ENCODE measurements at regions not wholly inside any gene's neighbourhood (a gene's known extent, or its start where the extent isn't known, plus 50 kb on each side); places are given as distances from the start of the nearest gene placed in this dataset.
A peak's percentile ranks its signal among the peaks of the same experiment; 100 is the strongest.

DNA sequence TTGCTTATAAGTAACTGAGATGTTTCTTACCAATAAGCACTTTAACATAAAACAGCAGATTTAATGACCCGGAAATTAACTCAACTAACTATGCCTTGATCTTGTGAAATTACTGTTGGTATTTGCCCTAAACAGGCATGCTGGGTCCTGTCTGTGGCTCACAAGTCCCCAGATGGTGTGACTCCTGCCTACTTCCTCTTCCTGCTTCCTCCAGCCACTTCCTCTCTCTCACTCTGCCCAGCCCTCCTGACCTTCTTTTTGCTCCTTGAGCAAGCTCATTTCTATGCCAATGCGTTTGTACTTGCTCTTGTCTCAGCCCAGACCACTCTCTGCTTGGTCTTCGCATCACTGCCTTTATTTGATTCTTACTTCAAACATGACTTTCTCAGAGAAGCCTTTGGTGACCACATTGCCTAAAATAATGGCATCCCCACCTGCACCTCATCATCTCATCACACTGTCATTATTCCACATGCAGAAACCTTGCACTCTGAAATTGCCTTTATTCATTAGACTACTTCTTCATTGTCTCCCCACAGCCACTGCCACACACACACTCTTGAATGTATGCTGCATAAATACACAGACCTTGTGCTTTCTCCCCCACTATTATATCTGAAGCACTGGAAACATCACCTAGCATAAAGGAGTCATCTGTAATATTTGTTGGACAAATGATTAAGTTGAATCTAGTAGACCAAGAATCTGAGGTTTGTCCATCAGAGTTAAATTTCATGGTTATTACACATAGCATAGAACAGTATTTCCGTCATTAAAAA is 256.3 kb upstream of the SEMA6D start:
- no peak for DNase-seq (ENCODE audit: low read depth)

DNA sequence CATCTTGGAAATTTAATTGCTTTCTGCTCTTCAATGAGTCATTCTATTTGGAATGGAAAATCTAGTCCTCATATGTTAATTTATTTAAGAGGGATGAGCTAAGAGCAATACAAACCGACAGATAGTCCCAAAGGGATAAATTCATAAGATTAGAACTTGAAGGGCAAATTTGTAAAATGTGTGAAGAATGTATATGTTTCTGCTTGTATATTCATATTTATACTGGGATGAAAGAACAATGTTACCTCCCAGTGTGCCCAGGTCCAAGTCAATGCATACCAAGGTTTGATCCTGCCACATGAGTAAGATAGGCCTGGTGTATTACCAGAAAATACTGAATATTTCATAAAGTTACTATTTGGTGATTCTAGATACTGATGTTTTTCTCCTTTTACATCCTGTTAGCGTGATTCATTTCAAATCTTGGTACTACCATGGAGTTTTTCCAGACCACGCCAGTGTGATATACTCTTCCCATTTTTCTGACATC is 255.6 kb upstream of the SEMA6D start:
- no peak for DNase-seq (ENCODE audit: low read depth)

DNA sequence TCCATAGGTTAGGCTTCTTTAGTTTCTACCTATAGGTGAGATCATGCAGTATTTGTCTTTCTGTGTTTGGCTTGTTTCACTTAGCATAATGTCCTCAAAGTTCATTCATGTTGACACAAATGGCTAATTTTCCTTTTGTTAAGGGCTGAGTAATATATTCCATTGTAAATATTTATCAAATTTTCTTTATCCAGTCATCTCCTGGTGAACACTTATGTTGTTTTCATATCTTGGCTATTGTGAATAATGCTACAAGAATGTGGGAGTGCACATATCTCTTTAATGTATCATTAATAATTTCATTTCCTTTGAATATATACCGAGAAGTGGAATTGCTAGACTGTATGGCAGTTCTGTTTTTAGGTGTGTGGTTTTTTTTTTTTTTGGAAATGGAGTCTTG is 250.9 kb upstream of the SEMA6D start:
- DNase-seq (ENCODE audit: low read depth), result peak; percentile 81

DNA sequence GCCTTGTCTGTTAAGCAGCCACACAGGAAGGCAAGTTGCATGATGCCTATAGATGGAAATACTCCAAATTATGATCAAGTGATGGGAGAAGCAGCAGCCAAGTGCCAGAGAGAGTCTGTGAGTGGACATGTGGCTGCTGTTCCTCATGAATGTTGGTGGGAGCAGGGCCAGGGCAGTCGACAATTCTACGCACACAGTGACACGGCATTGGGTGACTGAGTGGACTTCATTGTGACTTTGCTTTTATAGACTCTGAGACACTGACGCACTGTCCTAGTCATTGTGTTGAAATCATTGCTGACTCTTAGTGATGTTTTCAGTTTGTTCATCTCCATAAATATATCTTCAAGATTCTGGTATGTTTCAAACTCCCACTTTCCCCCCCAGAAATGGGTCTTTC is 246.3 kb upstream of the SEMA6D start:
- no peak for DNase-seq (ENCODE audit: low read depth)

DNA sequence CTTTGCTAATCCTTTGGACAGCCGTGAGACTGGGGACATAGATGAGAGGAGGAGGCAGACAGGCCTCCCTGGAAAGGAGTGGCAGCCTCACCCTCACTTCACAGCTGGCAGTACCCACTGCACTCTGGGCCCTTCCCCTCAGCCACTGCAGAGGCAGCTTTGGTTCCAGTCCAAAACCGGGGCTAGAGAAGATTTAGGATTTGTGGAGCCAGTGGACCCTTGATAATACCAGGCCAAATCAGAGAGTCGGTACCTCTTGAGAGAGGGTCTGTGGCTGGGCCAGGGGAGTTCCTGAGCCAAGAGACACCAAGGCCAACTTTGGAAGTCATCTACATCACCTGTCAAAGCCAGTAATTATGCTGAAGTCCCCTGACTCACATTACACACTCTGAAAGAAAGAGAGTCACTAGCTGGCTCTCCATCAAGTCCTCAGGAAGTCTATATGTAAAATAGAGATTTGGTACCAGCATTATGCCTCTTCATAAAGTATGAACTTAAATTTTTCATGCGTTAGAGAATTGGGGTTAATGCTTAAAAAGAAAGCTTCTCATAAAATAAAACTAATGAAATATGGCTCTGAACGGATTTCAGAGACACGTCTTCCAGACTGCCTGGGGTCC is 244.1 kb upstream of the SEMA6D start:
- no peak for DNase-seq (ENCODE audit: low read depth)

DNA sequence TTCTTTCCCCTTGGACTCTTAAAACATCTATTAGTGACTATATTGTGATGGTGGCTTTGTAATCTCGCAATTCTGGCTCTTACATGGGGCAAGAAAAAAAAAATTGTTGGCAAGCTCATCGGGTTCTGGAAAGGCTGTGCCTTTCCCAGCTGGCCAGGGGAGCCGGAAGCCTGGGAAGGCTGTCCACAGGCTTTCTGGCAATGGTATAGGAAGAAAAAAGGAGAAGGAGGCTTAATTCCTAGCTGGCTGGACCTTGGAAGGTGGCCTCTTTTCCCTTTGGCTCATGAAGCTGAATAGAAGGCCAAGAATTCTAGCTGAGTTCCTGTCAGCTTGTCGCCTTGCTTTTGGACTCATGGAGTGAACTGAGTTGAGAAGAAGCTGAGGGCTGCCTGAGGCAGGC is 243.5 kb upstream of the SEMA6D start:
- no peak for DNase-seq (ENCODE audit: low read depth)

DNA sequence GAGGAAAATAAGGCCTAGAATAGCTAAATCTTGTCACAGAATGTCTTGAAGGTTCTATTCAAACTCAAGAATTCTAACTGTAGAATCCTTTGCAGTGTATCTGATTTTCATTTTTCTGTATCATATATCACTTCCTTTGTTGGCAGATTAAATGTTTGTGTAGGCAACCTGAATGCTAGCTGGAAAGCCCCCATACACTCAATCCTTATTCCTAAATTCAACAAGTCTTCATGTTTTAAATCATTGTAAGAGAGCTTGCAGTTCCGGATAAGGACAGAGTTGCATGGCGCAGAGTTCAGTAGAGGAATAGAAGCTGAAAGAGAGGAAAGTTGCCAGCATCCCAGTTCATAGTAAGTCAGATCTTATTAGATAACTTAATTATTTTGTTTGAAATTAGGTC is 242.0 kb upstream of the SEMA6D start:
- DNase-seq (ENCODE audit: low read depth), result no peak

DNA sequence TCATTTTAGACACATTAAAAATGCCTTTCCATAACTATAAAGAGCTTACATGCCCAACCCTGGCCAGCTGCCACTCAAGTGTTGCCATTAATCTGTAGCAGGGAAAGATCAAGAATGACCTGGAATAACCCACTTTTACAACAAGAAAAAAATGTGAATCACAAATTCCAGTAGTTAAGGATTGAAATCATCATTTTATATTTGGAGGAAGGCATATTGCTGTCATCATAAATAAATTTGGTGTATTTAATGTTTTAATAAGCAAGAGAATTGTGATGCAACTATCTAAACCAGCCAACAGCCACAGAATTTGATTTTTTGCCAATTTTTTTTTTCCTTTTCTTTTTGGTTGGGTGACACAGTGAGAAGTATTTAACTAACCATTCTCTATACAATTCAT is 240.0 kb upstream of the SEMA6D start:
- DNase-seq (ENCODE audit: low read depth), result no peak

DNA sequence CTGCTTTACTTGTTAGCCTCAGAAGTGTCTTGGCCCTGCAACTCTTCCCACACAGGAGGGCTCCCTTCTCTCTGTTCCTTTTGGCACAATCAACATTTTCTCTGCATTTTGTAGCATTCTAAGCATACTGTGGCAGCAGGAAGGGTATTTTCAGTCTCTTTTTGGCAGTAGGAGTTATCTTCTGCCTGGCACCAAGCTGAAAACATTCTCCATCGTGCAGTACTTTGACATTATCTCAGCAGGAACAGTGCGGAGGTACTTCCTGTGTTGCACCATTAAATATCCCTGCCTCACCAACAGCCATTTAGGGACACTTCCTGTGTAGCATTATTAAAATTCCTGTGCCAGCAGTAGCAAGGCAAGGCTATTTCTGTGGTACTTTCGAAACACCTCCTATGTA is 233.2 kb upstream of the SEMA6D start:
- DNase-seq (ENCODE audit: low read depth), result peak; percentile 45

DNA sequence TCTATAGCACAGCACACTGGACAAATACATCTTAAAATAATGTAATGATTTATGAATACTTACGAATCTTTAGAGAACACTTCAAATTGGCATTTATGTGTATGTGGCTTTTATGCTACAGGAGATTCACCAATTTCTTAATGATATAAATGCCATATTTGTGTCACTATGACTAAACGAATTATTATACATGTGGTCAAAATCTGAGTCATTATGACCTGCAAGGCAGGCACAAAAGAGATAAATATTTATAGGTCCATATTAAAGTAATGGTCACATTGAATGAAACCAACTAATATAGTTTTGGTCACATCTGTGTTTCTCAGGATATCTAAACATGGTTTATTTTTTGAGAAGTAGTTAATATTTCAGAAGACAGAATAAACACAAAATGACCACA is 232.3 kb upstream of the SEMA6D start:
- no peak for DNase-seq (ENCODE audit: low read depth)

DNA sequence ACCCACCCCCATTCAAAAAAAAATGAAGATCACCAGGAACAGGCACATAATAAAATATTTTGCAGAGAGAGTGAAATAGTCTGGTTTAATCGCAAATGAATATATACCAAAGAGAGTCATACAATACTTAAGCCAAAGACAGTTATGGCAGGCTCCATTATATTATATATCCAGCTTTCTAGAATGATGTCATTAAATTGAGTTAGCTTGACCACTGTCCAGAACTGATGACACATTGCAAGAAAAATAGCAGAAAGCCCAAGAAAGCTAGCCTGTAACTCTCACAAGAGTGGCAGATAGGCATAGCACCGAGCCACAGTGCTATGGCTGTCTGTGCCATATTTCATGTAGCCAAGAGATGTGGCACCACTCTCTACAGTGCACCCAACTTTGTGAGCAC is 231.9 kb upstream of the SEMA6D start:
- no peak for DNase-seq (ENCODE audit: low read depth)

DNA sequence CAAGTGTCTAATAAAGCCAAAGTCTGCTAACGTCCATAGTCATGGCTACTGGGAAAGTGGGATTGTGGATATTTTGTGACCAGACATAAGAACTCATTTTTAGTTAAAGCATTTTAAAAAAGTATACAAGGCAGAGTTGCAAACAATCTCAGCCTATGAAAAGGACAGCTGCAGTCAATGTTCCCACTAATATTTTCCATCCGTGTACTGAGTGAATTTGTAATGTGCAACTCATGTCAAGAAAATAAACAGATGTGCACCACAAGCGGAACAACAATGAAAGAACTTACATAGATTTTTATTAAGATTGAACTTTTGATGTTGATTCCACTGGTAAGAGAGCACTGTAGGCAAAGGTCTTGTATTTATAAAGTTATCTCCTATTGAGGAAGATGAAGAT is 231.3 kb upstream of the SEMA6D start:
- no peak for DNase-seq (ENCODE audit: low read depth)

DNA sequence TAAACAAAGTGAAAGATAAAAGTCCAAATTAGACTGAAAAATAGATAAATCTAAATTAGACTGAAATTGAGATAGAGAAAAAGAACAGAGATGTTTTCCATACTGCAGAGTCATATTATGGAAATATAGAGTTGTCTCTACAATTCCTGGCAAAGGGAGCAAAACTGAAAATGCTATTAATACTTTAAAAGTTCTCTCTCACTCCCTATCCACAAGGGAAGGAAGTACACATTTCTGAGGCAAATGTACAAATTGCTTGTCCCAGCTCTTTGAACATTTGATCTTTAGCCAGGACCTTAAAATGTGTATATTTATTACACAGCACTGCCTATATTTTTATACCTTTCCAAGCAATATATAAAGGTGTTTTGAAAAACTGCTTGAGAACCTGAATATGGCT is 225.1 kb upstream of the SEMA6D start:
- no peak for DNase-seq (ENCODE audit: low read depth)

DNA sequence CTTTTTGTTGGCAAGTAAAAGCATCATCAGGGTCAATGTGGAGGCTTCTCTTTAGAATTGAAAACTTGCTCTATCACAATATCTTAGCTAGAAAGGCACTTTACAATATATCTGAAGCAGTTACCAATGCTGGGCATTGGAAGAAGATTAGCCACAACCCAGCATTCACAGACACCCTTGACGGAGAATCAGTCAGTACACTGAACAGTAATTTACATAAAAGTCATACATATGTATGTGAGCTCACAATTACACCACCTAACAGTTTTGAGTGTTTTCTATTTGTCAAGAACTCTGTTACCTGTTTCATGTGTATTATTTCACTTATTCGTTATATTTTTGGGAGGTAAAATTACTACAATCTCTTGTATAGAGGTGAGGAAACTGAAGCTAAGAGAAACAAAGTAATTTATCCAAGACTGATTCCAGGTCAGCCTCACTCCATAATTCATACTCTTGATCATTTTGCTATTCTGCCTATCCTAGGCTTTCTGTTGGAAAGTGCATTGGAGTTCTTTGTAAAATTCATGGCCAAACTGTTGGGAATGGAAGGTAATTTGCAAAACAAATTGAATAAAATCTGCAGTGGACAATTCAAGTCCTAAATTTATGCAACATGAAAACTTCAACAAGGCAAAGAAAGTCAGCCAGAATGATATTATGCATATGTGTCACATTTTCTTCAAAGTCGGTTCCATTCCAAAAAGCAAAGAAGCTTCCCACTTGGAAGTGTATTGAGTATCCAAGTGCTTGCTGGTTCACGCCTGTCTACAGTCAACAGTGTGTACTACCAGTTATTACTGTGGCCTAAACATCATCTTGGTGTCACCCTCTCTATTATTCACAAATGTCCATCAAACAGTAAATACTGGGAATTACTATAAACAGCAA is 223.7 kb upstream of the SEMA6D start:
- no peak for DNase-seq (ENCODE audit: low read depth)

DNA sequence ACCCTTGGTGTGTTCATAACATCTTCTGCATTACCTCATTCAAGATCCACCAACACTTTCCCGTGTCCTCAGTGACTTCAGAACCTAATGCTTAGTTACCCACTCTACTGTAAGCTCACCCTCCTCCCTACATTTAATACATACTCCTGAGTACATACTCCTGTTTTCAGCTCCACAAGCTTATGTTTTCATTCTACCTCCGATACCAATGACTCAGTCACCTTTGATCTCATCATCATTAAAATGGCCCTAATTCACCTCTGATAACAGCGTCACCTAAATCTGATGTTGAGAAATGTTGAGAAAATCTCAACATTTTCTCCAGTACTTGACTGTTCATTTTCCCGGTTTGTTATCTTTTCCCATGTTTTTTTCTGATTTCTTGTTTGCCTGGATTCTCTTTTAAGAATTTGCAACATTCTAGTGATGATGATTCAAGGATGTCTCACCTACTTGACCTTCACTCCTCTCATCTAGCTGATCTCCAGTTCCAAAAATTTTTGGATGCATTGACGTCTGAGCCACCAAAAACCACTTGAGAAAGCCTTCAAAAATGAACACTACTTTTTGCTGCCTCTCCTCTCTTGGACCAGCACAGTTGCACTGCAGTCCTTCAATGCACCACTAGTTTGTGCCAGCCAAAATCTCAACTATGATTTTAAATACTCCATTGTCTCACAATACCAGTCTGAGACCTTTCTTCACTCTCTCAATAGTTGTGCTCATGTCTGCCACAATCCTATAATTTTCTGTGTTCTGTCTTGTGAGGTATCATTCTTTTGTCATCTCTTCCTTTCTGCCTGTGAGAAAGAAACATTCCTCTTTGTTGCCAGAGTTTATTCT is 220.7 kb upstream of the SEMA6D start:
- DNase-seq (ENCODE audit: low read depth), result no peak

DNA sequence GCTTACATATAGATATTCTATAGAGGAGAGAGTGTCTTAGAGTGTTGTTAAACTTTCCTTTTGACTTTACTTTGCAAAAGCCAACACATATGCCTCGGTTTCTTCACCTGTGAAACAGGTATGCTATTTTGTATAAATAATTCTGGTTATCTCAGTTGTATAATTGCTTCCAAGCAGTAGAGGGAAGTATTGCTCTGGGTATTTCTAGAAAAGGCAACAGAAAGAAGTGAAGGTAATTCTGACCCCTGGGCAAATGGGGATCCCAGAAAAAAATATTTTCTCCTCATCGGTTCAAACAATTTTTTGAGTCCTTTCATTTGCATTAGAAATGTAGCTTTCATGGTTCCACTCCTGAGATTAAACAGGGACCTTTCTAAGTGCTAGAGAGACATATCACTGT is 216.5 kb upstream of the SEMA6D start:
- DNase-seq (ENCODE audit: low read depth), result no peak

DNA sequence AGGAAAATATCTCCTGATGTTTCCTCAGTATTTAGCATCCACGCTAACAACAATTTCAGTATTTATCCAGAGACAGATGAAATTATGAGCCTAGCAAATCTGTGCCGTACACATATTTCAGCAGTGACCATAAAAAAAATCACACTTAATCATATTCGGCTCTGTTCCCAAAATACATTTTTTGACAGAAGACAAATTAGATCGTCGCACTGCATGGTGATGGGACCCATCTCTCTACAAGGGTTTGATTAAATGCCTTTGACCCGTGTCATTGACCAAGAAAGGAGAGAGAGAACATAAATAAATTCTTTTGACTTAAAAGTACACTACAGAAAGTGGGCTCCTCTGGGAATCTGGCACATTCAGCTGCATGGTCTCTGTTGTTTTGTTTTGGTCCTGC is 215.3 kb upstream of the SEMA6D start:
- no peak for DNase-seq (ENCODE audit: low read depth)

DNA sequence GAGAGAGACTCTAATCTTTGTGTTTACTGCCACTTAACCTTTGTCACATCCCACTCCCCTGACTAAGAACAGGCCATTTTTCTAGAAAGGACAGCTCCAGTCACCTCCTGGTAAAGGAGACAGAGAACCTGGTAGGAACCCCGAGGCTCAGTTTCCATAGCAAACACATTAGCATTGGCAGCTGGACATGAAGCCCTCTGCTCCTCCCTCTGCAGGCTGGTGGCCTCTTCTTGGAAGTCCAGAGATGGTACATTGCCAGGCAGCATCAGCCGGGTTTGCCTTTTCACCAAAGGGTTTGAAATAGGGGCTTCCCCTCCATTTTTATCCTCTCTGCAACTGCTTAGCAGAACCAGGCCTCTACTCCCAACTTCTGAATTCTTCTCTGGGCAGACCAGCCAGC is 213.4 kb upstream of the SEMA6D start:
- DNase-seq (ENCODE audit: low read depth), result no peak

DNA sequence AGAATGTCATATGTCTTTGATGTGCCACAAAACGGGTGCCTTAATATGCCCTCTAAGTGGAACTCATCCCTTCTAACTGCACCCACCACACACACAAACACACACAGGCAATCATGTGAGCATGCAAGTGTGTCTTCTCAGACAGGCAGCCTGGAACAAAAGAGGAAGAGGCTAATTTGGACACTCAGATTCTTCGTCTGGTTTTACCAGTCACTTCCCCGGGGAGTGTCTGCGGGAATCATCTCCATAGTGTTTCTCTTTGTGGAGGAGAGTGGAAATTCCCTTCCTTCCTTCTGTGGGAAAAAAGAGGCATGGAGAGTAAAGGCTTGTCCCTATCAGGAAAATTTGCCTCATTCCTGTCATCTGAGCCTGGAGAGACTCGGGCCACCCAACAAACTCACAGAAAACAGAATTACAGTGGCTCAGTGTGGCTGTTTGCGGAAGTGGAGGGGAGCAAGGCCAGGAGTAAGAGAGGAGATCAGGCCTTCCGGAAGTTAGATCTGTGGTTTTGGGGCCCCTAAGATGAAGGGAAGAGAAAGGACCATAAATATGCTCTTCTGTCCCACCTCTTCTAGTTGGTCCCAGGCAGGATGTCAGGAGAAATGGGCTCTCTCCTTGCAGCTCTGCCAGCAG is 212.6 kb upstream of the SEMA6D start:
- no peak for DNase-seq (ENCODE audit: low read depth)

DNA sequence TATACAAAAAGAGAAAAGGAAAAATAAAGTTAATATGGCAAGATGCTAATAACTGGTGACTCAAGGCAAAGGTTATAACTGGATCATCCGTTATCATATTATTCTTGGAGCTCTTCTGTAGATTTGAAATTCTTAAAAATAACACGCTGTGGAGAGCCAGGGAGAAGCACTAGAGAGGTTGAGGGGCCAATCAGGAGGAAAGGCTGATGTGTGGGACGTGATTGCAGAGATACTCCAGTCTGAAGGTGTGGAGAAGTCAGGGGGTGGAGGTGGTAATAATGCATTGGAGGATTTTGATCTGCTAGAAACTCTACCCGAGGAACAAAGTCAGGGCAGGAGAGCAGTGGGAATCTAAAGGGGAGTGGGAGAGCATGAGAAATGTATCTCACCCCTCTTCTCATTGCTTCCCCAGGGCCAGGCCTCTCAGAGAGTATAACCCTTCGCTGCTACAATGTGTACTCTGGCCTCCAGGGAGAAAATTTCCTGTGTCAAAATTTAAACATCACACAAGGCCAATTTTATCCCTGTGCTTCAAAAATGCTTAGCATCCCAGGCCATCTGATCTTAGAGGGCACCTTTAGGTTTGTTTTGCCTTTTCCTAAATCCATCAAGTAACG is 211.5 kb upstream of the SEMA6D start:
- DNase-seq (ENCODE audit: low read depth), result no peak

All from amniotic epithelial cell (primary cell).